Ovary (tissue), 7 donors: ENCODE measurements at regions not wholly inside any gene's neighbourhood (a gene's known extent, or its start where the extent isn't known, plus 50 kb on each side); places are given as distances from the start of the nearest gene placed in this dataset.

Experiments
- DNase-seq, 5 donors: peaks; one replicate each; pipeline ENCODE4 v3.0.0-alpha.2; 2019 to 2020
- H3K27ac ChIP-seq, 2 donors: fragments of 200-600 bp; one replicate each; pipeline versions ENCODE4 v1.5.1 to v1.8.0; 2019 to 2022
- H3K27me3 ChIP-seq: fragments of 200-600 bp; one replicate; pipeline ENCODE4 v1.8.0; 2022
- H3K36me3 ChIP-seq: fragments of 200-600 bp; sonication (generic); one replicate; pipeline ENCODE4 v1.5.1; 2019
- H3K4me1 ChIP-seq: one replicate; pipeline ENCODE4 v1.8.1; 2013; ENCODE audit warnings: mild to moderate bottlenecking, moderate library complexity; ENCODE audit not compliant: insufficient read depth
- H3K4me3 ChIP-seq: fragments of 200-600 bp; sonication (generic); one replicate; pipeline ENCODE4 v1.5.1; 2017
- H3K9me3 ChIP-seq, 2 donors: fragments of 200-600 bp in 1 of 2; sonication (generic) in 1 of 2; one replicate each; pipeline versions ENCODE4 v1.5.1 to v1.8.1; 2013 to 2019; ENCODE audit warnings: mild to moderate bottlenecking in 1 of 2, moderate library complexity in 1 of 2
- EP300 ChIP-seq: sonication (generic); formaldehyde crosslinking; IDR thresholded peaks from one replicate; pipeline ENCODE4 v1.6.1; 2017; ENCODE audit warnings: antibody characterized with exemption
- POLR2A ChIP-seq: fragments of 450-650 bp; IDR thresholded peaks from one replicate; pipeline ENCODE4 v1.6.1; 2017; ENCODE audit warnings: antibody characterized with exemption, mild to moderate bottlenecking, moderate library complexity
- WGBS, 3 donors: extraction: QIAGEN DNeasy Blood & Tissue Kit in 1 of 3; methylation state at CpG; one replicate each; pipeline versions ENCODE4 v1.1.5 to v1.1.7; 2013 to 2017; 5-methylcytosine and 5-hydroxymethylcytosine counted together
- intact Hi-C, 4 donors: fragments of 100-400 bp; cut with DNase I; formaldehyde crosslinking; loops; one replicate each; pipeline versions ENCODE4 v1.11.0 to v1.15.1; 2022 to 2023
- TF ChIP-seq, protein P1 (sequence below), 3 donors: fragments of 450-650 bp in 2 of 3; fragments of 200-600 bp in 1 of 3; IDR thresholded peaks; one replicate each; pipeline versions ENCODE4 v1.5.1 to v1.8.0; 2016 to 2022; ENCODE audit warnings: antibody characterized with exemption in 3 of 3, mild to moderate bottlenecking in 1 of 3
- donor health status: DM: no; HTN: no; CAD: no; lungs with moderate emphysema.
- donor health status: DM: no; HTN: no; CAD: no.
- donor health status: Bipolar disorder and iron deficiency.
- donor health status: DM: no; HTN: no; CAD: no.
- donor health status: DM: yes; HTN: yes; CAD: no.

DNA sequence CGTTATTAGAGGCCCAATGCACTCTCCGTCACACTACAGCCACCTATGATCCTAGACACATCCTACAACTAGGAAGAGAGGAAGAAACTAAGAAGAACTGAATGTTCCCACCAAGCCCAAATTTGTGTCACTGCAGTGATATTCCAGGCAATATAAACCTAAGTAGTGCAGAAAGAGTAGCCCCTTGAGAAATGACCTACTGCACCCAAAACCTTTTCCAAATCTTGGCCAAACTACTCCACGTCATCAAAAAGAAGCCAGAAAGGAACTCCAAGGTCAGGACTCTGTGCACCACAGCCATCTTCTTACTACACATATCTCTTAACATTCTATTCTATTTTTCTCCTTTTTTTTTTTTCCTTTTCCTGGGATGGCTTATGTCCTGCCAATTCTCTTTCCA is 60.2 kb downstream of the ADAMTS1 start:
- peaks cover 11% of the 10 kb centered on the region for H3K4me1 ChIP-seq
- TF ChIP-seq EP300, result peak; percentile 98
- TF ChIP-seq, protein P1, sequence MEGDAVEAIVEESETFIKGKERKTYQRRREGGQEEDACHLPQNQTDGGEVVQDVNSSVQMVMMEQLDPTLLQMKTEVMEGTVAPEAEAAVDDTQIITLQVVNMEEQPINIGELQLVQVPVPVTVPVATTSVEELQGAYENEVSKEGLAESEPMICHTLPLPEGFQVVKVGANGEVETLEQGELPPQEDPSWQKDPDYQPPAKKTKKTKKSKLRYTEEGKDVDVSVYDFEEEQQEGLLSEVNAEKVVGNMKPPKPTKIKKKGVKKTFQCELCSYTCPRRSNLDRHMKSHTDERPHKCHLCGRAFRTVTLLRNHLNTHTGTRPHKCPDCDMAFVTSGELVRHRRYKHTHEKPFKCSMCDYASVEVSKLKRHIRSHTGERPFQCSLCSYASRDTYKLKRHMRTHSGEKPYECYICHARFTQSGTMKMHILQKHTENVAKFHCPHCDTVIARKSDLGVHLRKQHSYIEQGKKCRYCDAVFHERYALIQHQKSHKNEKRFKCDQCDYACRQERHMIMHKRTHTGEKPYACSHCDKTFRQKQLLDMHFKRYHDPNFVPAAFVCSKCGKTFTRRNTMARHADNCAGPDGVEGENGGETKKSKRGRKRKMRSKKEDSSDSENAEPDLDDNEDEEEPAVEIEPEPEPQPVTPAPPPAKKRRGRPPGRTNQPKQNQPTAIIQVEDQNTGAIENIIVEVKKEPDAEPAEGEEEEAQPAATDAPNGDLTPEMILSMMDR (IDR thresholded peaks at IDR 0.05), result no peak
- H3K27ac ChIP-seq, result peak overlapping the region; percentile 13 to 70
- DNase-seq, result peak in 2 of 5 donors; percentile 41 to 65
- H3K4me3 ChIP-seq, result no peak overlapping the region
- intact Hi-C loops, result no loop called here
- H3K36me3 ChIP-seq, result no peaks in the 10 kb centered on the region
- no peaks in the 10 kb centered on the region for H3K9me3 ChIP-seq
- H3K27me3 ChIP-seq, result no peaks in the 10 kb centered on the region
- WGBS, 3 donors, result 39 to 61% (median 54%) methylated on average over 3 of the region's 3 CpGs

DNA sequence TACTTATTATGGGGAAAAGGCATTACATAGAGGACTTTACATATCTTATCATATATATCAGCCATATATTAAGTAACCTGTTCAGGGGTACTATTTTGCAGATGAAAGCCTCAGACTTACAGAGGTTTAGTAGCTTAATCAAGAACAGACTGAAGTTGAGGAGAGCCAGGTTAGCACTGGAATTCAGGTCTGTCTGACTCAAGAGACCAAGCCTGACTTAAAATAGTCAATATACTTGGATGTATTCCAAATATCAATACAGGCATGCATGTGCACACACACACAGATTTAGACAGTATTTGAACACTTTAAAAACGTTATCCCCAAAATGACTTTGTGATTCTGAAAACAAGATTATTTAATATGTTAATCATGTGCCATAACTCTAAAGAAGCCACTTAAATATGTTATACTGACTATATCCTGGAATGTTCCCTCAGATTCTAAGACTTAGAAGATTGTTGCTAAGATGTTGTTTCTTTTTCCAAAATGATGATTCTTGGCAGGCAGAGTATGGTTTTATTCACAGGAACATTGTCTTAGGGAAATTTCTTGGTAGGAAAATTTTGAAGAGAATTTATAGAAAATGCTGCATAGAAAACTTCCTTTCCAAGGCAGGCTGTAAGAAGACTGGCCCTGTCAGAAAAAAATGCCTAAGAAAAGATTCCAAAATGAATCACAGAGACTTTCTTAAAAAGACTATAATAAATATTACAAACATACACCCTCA is 61.6 kb downstream of the ADAMTS1 start:
- Histone ChIP-seq H3K9me3 (no peaks in the 10 kb centered on the region), H3K27me3 (no peaks in the 10 kb centered on the region), H3K4me1 (peaks cover 10% of the 10 kb centered on the region), H3K4me3 (no peak overlapping the region), H3K27ac (peak overlapping the region in 1 of 2 donors; percentile 70), H3K36me3 (no peaks in the 10 kb centered on the region)
- WGBS, 3 donors, result 6 to 10% (median 8%) methylated on average over 1 of the region's 1 CpG
- TF ChIP-seq, protein P1 (IDR thresholded peaks at IDR 0.05), result no peak
- no peak for TF ChIP-seq POLR2A
- no peak for TF ChIP-seq EP300
- DNase-seq, result no peak
- intact Hi-C loops, result no loop called here

DNA sequence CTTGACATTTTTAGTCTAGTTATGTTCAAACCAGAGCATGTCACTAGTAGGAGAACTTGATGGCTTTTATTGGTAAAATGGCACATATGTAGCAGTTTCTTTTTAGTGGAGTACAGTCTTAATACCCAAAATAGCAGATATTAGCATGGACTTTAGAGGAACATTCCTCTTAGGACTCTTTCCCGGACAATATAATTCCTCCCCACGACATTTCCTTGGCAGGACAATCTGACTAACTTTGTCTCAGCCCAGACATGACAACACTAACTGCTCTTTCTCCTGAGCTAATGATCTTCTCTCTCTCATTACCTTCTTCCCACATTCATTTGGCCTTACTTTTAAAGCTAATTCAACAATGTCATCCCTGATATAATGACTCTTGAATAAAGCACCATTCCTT is 62.5 kb downstream of the ADAMTS1 start:
- TF ChIP-seq POLR2A (no peak), EP300 (peak; percentile 83)
- intact Hi-C loops, result no loop called here
- 10 to 20% (median 19%) methylated on average over 2 of the region's 2 CpGs for WGBS, 3 donors
- no peaks in the 10 kb centered on the region for H3K36me3 ChIP-seq
- DNase-seq, result no peak
- peaks cover 10% of the 10 kb centered on the region for H3K4me1 ChIP-seq
- no peak overlapping the region for H3K4me3 ChIP-seq
- H3K9me3 ChIP-seq, result no peaks in the 10 kb centered on the region
- H3K27ac ChIP-seq, result peak overlapping the region; percentile 39 to 70
- H3K27me3 ChIP-seq, result no peaks in the 10 kb centered on the region

DNA sequence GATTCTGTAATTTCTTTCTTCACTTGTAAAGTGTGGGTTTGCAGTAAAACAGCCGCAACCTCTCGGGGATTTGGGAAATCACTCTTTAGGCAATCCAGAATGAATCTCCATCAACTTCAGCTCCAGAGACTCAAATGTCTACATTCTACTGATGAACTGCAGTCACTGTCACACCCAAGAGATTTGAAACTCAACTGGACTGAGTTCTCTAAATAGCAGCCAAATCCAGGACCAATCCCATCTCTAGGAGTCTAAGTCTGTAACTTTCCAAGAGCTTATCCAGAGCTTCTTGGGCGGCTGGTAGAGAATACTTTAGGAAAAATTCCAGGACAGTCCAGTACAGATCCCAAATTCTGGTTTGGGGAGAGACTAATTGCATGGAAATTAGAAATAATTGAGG is 62.9 kb downstream of the ADAMTS1 start:
- H3K4me1 ChIP-seq, result peaks cover 10% of the 10 kb centered on the region
- intact Hi-C loops, result no loop called here
- H3K9me3 ChIP-seq, result no peaks in the 10 kb centered on the region
- WGBS, 3 donors, result 66 to 92% (median 78%) methylated on average over 3 of the region's 3 CpGs
- H3K27me3 ChIP-seq, result no peaks in the 10 kb centered on the region
- H3K4me3 ChIP-seq, result no peak overlapping the region
- H3K27ac ChIP-seq, result peak overlapping the region; percentile 39 to 70
- H3K36me3 ChIP-seq, result no peaks in the 10 kb centered on the region
- no peak for DNase-seq
- TF ChIP-seq EP300, result no peak
- no peak for TF ChIP-seq POLR2A
- TF ChIP-seq, protein P1 (IDR thresholded peaks at IDR 0.05), result no peak

DNA sequence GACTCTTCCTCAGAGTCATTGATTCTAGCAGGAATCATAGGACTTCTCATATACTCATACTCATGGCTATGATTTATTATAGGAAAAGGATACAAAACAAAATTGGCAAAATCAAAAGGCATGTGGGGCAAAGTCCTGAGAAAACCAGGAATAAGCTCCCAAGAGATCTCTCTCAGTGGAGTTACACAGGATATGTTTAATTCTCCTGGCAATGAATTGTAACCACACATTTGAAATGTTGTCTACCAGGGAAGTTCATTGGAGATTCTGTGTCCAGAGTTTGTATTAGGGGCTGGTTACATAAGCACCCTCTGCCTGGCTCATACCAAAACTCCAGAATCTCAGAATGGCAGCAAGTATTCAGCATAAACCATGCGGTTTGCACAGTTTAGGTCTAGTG is 63.9 kb downstream of the ADAMTS1 start:
- Histone ChIP-seq H3K9me3 (no peaks in the 10 kb centered on the region), H3K27me3 (no peaks in the 10 kb centered on the region), H3K4me3 (no peak overlapping the region), H3K4me1 (peaks cover 8% of the 10 kb centered on the region), H3K27ac (no peak overlapping the region), H3K36me3 (no peaks in the 10 kb centered on the region)
- intact Hi-C loops, result no loop called here
- WGBS, 3 donors, result 91 to 97% (median 93%) methylated on average over 1 of the region's 1 CpG
- TF ChIP-seq POLR2A, result no peak
- TF ChIP-seq, protein P1 (IDR thresholded peaks at IDR 0.05), result no peak
- no peak for TF ChIP-seq EP300
- no peak for DNase-seq
